Ovary (tissue), 7 donors: ENCODE measurements at regions not wholly inside any gene's neighbourhood (a gene's known extent, or its start where the extent isn't known, plus 50 kb on each side); places are given as distances from the start of the nearest gene placed in this dataset.

Source experiments
- DNase-seq, 5 donors: peaks; one replicate each; pipeline ENCODE4 v3.0.0-alpha.2; 2019 to 2020
- H3K27ac ChIP-seq, 2 donors: fragments of 200-600 bp; one replicate each; pipeline versions ENCODE4 v1.5.1 to v1.8.0; 2019 to 2022
- H3K27me3 ChIP-seq: fragments of 200-600 bp; one replicate; pipeline ENCODE4 v1.8.0; 2022
- H3K36me3 ChIP-seq: fragments of 200-600 bp; sonication (generic); one replicate; pipeline ENCODE4 v1.5.1; 2019
- H3K4me1 ChIP-seq: one replicate; pipeline ENCODE4 v1.8.1; 2013; ENCODE audit warnings: mild to moderate bottlenecking, moderate library complexity; ENCODE audit not compliant: insufficient read depth
- H3K4me3 ChIP-seq: fragments of 200-600 bp; sonication (generic); one replicate; pipeline ENCODE4 v1.5.1; 2017
- H3K9me3 ChIP-seq, 2 donors: fragments of 200-600 bp in 1 of 2; sonication (generic) in 1 of 2; one replicate each; pipeline versions ENCODE4 v1.5.1 to v1.8.1; 2013 to 2019; ENCODE audit warnings: mild to moderate bottlenecking in 1 of 2, moderate library complexity in 1 of 2
- EP300 ChIP-seq: sonication (generic); formaldehyde crosslinking; IDR thresholded peaks from one replicate; pipeline ENCODE4 v1.6.1; 2017; ENCODE audit warnings: antibody characterized with exemption
- POLR2A ChIP-seq: fragments of 450-650 bp; IDR thresholded peaks from one replicate; pipeline ENCODE4 v1.6.1; 2017; ENCODE audit warnings: antibody characterized with exemption, mild to moderate bottlenecking, moderate library complexity
- WGBS, 3 donors: extraction: QIAGEN DNeasy Blood & Tissue Kit in 1 of 3; methylation state at CpG; one replicate each; pipeline versions ENCODE4 v1.1.5 to v1.1.7; 2013 to 2017; 5-methylcytosine and 5-hydroxymethylcytosine counted together
- intact Hi-C, 4 donors: fragments of 100-400 bp; cut with DNase I; formaldehyde crosslinking; loops; one replicate each; pipeline versions ENCODE4 v1.11.0 to v1.15.1; 2022 to 2023
- TF ChIP-seq, protein P1 (sequence below), 3 donors: fragments of 450-650 bp in 2 of 3; fragments of 200-600 bp in 1 of 3; IDR thresholded peaks; one replicate each; pipeline versions ENCODE4 v1.5.1 to v1.8.0; 2016 to 2022; ENCODE audit warnings: antibody characterized with exemption in 3 of 3, mild to moderate bottlenecking in 1 of 3
- donor health status: DM: no; HTN: no; CAD: no; lungs with moderate emphysema.
- donor health status: DM: no; HTN: no; CAD: no.
- donor health status: Bipolar disorder and iron deficiency.
- donor health status: DM: no; HTN: no; CAD: no.
- donor health status: DM: yes; HTN: yes; CAD: no.

DNA sequence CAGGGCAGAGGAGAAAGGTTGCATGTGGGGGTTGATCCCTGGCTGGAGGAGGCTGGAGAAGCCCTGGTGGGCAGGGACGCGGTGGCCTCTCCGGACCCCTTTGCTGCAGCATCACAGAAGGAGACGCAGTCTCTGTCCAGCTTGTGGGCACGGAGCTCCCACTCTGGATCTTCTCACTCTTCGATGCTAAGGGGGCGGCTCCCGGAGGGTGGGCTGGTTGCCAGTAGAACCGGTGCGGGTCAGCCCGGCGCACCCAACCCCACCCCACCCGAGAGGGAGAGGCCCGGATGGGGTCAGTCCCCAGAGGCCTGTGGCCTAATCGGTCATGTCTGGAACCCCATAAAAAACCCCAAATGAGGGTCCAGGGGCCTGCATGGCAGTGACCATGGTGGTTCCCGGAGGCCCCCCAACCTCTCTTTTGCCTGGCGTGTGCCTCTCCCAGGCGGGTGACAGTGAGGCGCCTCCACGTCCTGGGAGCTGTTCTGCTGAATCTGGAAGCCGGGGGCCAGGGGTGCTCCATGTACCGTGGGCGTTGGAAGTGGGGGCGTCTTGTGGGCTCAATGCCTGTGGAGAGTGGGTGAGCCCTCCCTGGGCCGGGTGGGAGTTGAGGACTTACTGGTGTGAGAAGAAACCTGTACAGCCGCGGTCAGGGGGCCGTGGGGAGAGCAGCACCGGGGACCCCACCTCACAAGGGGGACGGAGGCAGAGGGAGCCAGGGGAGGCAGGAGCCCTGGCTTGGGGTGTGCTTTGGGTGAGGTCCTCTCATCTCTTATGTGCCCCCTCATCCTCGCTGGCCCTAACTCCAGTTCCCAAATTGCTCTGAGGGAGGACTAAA lies 79.6 kb downstream of the RTP5 start:
- WGBS, 3 donors: 73 to 79% (median 75%) methylated on average over 30 to 31 of the region's 31 CpGs
- Histone ChIP-seq H3K27me3 (no peaks in the 10 kb centered on the region), H3K9me3 (no peaks in the 10 kb centered on the region), H3K27ac (no peak overlapping the region), H3K36me3 (no peaks in the 10 kb centered on the region), H3K4me3 (no peak overlapping the region), H3K4me1 (peaks cover 3% of the 10 kb centered on the region)
- TF ChIP-seq POLR2A (no peak), EP300 (no peak)
- TF ChIP-seq, protein P1, sequence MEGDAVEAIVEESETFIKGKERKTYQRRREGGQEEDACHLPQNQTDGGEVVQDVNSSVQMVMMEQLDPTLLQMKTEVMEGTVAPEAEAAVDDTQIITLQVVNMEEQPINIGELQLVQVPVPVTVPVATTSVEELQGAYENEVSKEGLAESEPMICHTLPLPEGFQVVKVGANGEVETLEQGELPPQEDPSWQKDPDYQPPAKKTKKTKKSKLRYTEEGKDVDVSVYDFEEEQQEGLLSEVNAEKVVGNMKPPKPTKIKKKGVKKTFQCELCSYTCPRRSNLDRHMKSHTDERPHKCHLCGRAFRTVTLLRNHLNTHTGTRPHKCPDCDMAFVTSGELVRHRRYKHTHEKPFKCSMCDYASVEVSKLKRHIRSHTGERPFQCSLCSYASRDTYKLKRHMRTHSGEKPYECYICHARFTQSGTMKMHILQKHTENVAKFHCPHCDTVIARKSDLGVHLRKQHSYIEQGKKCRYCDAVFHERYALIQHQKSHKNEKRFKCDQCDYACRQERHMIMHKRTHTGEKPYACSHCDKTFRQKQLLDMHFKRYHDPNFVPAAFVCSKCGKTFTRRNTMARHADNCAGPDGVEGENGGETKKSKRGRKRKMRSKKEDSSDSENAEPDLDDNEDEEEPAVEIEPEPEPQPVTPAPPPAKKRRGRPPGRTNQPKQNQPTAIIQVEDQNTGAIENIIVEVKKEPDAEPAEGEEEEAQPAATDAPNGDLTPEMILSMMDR (IDR thresholded peaks at IDR 0.05): no peak
- intact Hi-C loops: no loop called here
- no peak for DNase-seq

DNA sequence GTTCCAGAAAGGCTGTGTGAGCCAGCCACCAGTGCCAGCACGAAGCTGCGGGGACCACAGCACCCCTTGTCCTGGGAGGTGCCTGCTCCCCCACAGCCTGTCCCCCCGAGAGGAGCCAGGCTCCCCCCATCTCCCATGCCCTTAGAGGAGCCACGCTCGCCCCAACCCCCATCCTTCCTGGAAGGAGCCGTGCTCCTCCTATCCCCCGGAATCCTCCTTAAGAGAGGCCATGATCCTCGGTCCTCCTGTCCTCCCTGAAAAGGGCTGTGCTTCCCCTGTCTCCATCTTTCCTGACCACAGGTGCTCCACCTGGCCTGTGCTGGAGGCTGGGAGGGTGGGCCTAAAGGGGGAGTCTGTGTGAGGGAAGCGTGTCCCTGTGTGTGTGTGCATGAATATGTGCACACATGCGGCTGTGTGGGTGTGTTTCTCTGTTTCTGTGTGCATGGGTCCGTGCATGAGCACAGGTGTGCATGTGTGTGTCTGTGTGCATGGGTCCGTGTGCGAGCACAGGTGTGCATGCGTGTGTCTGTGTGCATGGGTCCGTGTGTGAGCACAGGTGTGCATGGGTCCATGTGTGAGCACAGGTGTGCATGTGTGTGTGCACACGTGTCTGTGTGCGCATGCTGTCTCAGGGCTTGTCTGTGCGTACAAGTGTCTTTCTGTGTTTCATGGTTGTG lies 80.3 kb downstream of the RTP5 start:
- TF ChIP-seq POLR2A: no peak
- no peak for TF ChIP-seq EP300
- TF ChIP-seq, protein P1 (IDR thresholded peaks at IDR 0.05): no peak
- H3K9me3 ChIP-seq: no peaks in the 10 kb centered on the region
- intact Hi-C loops: no loop called here
- no peaks in the 10 kb centered on the region for H3K36me3 ChIP-seq
- H3K4me3 ChIP-seq: no peak overlapping the region
- H3K27ac ChIP-seq: no peak overlapping the region
- no peaks in the 10 kb centered on the region for H3K27me3 ChIP-seq
- H3K4me1 ChIP-seq: peaks cover 3% of the 10 kb centered on the region
- WGBS, 3 donors: 86 to 89% (median 87%) methylated on average over 17 to 18 of the region's 18 CpGs
- no peak for DNase-seq

DNA sequence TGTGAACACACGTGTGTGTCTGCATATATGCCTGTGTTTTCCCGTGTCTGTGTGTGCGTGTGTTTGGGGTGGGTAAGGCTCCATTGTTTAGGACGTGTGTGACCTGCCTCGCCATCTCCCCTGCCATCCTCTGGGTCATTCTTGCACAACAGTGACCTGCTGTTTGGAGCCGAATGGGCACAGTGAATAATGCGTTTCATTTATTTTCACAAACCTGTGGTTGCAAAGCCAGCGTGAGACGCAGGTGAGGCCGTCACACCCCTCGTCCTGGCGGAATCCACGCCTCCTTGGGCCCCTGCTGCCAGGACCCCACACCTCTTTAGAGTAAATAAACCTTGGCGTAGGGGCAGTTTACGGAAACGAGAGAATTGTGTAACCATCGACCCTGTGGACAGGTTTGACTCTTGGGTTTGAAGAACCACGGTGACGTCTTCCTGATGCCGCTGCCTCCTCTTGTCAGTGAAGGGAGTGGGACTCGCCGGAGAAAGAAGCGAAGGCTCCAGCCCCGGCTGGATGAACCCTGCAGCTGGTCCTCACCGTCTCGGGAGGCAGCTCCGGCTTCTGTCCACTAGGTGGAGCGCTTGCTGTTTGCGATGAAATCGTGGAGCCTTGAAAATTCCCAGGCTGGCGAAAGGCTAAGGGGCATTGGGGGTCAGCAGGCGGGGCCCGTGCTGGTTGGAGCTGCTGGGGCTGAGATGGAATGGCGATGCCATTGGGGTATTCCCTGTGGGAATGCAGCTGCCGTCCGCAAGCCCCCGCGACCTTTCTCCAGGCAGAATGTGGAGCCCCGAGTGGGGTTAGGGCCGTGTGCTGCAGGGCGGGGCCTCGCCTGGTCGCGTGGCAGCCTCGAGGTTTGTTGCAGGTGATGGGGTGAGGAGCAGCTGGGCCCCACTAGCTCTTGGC lies 81.1 kb downstream of the RTP5 start:
- no peak overlapping the region for H3K27ac ChIP-seq
- H3K36me3 ChIP-seq: no peaks in the 10 kb centered on the region
- H3K4me1 ChIP-seq: peaks cover 3% of the 10 kb centered on the region
- 19 to 26% (median 20%) methylated on average over 43 to 45 of the region's 45 CpGs for WGBS, 3 donors
- no peak overlapping the region for H3K4me3 ChIP-seq
- no peaks in the 10 kb centered on the region for H3K27me3 ChIP-seq
- no peaks in the 10 kb centered on the region for H3K9me3 ChIP-seq
- intact Hi-C loops: no loop called here
- peak; percentile 76 to 90 (median 83) for DNase-seq
- no peak for TF ChIP-seq EP300
- TF ChIP-seq, protein P1 (IDR thresholded peaks at IDR 0.05): peak; percentile 73 to 88 (median 81)

- intact Hi-C loops: no loop called here
- Histone ChIP-seq H3K36me3 (no peaks in the 10 kb centered on the region), H3K27me3 (no peaks in the 10 kb centered on the region), H3K4me1 (peaks cover 3% of the 10 kb centered on the region), H3K4me3 (no peak overlapping the region), H3K9me3 (no peaks in the 10 kb centered on the region), H3K27ac (no peak overlapping the region)
- DNase-seq: no peak
- 16 to 33% (median 21%) methylated on average over 4 of the region's 4 CpGs for WGBS, 3 donors
- TF ChIP-seq, protein P1 (IDR thresholded peaks at IDR 0.05): no peak
- TF ChIP-seq POLR2A (no peak), EP300 (no peak)
These were observed 81.8 kb downstream of the RTP5 start for GRCh38 chr2:241951316-241951700.
